ENCODE measurements at regions not wholly inside any gene's neighbourhood (a gene's known extent, or its start where the extent isn't known, plus 50 kb on each side); places are given as distances from the start of the nearest gene placed in this dataset.

GRCh38 chr2:15880226-15881119, 59.9 kb upstream of the MYCN start:
- no peak for TF ChIP-seq CTCF (IDR thresholded peaks at IDR 0.05)
- no peak for TF ChIP-seq POLR2A (IDR thresholded peaks at IDR 0.05)
- H3K9me3 ChIP-seq: no peaks in the 10 kb centered on the region
- no peak overlapping the region for H3K27ac ChIP-seq
- H3K4me3 ChIP-seq: no peak overlapping the region
- H3K27me3 ChIP-seq: no peaks in the 10 kb centered on the region
- no peak for DNase-seq
- no peaks in the 10 kb centered on the region for H3K4me1 ChIP-seq
- no peaks in the 10 kb centered on the region for H3K36me3 ChIP-seq

DNA sequence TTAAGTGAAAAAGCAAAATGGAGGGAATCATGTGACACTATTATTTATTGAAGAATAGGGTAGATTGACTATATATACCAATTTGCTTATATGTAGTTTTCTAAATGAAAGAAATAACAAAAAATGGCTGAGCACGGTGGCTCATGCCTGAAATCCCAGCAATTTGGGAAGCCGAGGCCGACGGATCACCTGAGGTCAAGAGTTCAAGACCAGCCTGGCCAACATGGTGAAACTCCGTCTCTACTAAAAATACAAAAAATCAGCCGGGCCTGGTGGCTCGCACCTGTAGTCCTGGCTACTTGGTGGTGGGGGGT, 59.3 kb upstream of the MYCN start:
- DNase-seq: no peak
- Histone ChIP-seq H3K27me3 (no peaks in the 10 kb centered on the region), H3K4me3 (no peak overlapping the region), H3K4me1 (no peaks in the 10 kb centered on the region), H3K27ac (no peak overlapping the region), H3K9me3 (no peaks in the 10 kb centered on the region), H3K36me3 (no peaks in the 10 kb centered on the region)
- TF ChIP-seq POLR2A (IDR thresholded peaks at IDR 0.05): no peak

GRCh38 chr2:15881676-15882075, 58.7 kb upstream of the MYCN start:
- H3K27me3 ChIP-seq: no peaks in the 10 kb centered on the region
- no peaks in the 10 kb centered on the region for H3K4me1 ChIP-seq
- no peaks in the 10 kb centered on the region for H3K9me3 ChIP-seq
- no peak for DNase-seq
- no peak overlapping the region for H3K4me3 ChIP-seq
- H3K27ac ChIP-seq: no peak overlapping the region
- no peak for TF ChIP-seq POLR2A (IDR thresholded peaks at IDR 0.05)
- no peak for TF ChIP-seq CTCF (IDR thresholded peaks at IDR 0.05)
- no peaks in the 10 kb centered on the region for H3K36me3 ChIP-seq

- TF ChIP-seq CTCF (IDR thresholded peaks at IDR 0.05) (no peak), POLR2A (IDR thresholded peaks at IDR 0.05) (no peak)
- no peak overlapping the region for H3K27ac ChIP-seq
- DNase-seq: no peak
- no peak overlapping the region for H3K4me3 ChIP-seq
- H3K27me3 ChIP-seq: no peaks in the 10 kb centered on the region
- H3K36me3 ChIP-seq: no peaks in the 10 kb centered on the region
- no peaks in the 10 kb centered on the region for H3K9me3 ChIP-seq
- no peaks in the 10 kb centered on the region for H3K4me1 ChIP-seq
Observed at GRCh38 chr2:15882761-15883497, 57.4 kb upstream of the MYCN start.

- Histone ChIP-seq H3K36me3 (no peaks in the 10 kb centered on the region), H3K4me1 (no peaks in the 10 kb centered on the region), H3K4me3 (no peak overlapping the region), H3K27me3 (no peaks in the 10 kb centered on the region), H3K9me3 (no peaks in the 10 kb centered on the region), H3K27ac (no peak overlapping the region)
- DNase-seq: no peak
- TF ChIP-seq POLR2A (IDR thresholded peaks at IDR 0.05): no peak
- no peak for TF ChIP-seq CTCF (IDR thresholded peaks at IDR 0.05)
Observed at GRCh38 chr2:15883684-15884083, 56.7 kb upstream of the MYCN start.

DNA sequence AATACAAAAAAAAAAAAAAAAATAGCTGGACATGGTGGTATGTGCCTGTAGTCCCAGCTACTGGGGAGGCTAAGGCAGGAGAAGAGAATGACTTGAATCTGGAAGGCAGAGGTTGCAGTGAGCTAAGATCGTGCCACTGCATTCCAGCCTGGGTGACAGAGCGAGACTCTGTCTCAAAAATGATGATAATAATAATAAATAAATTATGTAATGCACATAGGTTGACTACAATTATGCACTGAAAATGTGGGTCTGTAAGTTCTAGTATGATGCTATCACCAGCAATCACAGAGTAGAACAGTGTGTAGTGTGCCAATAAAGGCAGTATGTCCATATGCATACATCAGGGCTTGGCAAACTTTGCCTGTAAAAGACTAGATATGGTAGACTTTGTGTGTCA, 55.6 kb upstream of the MYCN start:
- Histone ChIP-seq H3K4me3 (no peak overlapping the region), H3K36me3 (no peaks in the 10 kb centered on the region), H3K9me3 (no peaks in the 10 kb centered on the region), H3K27ac (no peak overlapping the region), H3K27me3 (no peaks in the 10 kb centered on the region), H3K4me1 (no peaks in the 10 kb centered on the region)
- TF ChIP-seq CTCF (IDR thresholded peaks at IDR 0.05) (no peak), POLR2A (IDR thresholded peaks at IDR 0.05) (no peak)
- DNase-seq: no peak

Data from Peyer's patch (tissue), 4 donors.